AG09309 (cell line): ENCODE measurements at regions not wholly inside any gene's neighbourhood (a gene's known extent, or its start where the extent isn't known, plus 50 kb on each side); places are given as distances from the start of the nearest gene placed in this dataset.
A peak's percentile ranks its signal among the peaks of the same experiment; 100 is the strongest.

Experiments used
- DNase-seq: peaks from one replicate; pipeline ENCODE4 v3.0.0-alpha.2; 2010; ENCODE audit warnings: low read depth
- H3K4me3 ChIP-seq: 2 replicates; pipeline ENCODE4 v1.5.1; 2011; ENCODE audit warnings: mild to moderate bottlenecking, low read depth, low read length, moderate library complexity; ENCODE audit not compliant: control insufficient read depth
- CTCF ChIP-seq: IDR thresholded peaks from 2 replicates; pipeline ENCODE4 v1.5.1; 2011; ENCODE audit warnings: mild to moderate bottlenecking, low read depth, low read length, inconsistent platforms; ENCODE audit not compliant: insufficient read depth, control insufficient read depth; ENCODE audit errors: missing control alignments

DNA sequence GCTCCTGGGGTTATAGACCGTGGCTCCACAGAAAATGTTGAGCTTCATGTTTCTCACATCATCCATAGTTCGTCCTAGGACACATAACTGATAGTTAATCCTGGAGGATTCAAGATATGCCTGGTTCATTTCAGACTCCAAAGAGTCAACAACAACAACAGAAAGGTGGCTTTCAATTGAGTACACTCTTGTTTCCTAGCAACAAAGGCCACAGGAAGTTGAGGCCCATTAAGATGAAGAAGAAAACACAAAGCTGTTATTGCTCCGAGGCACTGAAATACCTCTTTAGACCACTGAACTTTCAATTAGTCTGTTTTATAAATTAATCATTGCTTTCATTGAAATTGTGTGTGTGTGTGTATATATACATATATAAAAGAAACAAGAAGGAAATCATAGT is 154.5 kb downstream of the YIPF5 start:
- H3K4me3 ChIP-seq, result no peak overlapping the region
- DNase-seq, result no peak
- TF ChIP-seq CTCF, result no peak

- DNase-seq, result no peak
Observed at GRCh38 chr5:144017119-144017518, 153.3 kb downstream of the YIPF5 start.

GRCh38 chr5:144017631-144018030 is 152.8 kb downstream of the YIPF5 start:
- no peak overlapping the region for H3K4me3 ChIP-seq
- DNase-seq, result no peak
- no peak for TF ChIP-seq CTCF

More at GRCh38 chr5:144017119-144017518, 153.3 kb downstream of the YIPF5 start:
- no peak overlapping the region for H3K4me3 ChIP-seq
- no peak for TF ChIP-seq CTCF

GRCh38 chr5:144024090-144024489 is 146.4 kb downstream of the YIPF5 start:
- no peak overlapping the region for H3K4me3 ChIP-seq
- no peak for TF ChIP-seq CTCF
- no peak for DNase-seq

DNA sequence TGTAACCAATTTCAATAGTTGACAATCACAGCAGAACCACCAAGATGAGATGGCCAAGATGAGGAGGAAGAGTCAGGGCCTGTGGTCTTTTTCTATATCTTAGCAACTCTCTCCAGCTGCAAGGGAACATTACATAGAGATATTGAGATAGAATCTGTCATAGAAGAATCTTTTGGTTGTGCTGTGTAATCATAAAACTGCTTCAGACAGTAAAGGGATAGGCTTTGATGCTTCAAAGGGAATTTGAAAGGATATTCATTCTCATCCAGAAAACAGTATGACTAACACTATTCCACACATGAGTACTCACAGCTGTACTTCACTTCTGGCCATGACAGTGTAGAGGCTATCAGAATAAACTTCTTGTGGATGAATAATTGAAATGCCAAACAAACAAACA is 145.9 kb downstream of the YIPF5 start:
- no peak for TF ChIP-seq CTCF
- no peak overlapping the region for H3K4me3 ChIP-seq
- DNase-seq, result no peak

DNA sequence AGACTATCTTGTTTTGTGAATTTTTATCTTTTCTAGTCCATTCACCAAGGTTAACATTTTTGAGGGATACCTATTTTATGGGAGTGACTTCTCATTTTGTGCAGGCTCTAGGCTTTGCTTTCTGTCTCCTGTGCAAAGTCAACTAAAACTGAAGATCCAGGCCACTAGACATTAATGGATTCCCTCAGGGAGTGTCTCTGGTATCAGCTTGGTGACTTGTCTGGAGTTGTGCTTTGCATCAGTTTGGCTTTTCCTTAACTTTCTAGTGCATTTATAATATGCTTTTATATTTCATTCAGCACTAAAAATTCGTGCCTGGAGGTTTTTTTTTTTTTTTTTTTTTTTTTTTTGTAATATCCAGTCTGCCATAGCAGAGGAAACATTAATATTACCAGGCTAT is 144.2 kb downstream of the YIPF5 start:
- H3K4me3 ChIP-seq, result no peak overlapping the region
- no peak for DNase-seq
- no peak for TF ChIP-seq CTCF

GRCh38 chr5:144028058-144028457 is 142.4 kb downstream of the YIPF5 start:
- no peak for TF ChIP-seq CTCF
- no peak overlapping the region; the same call in 1 of the 2 replicates for H3K4me3 ChIP-seq
- peak; percentile 59 for DNase-seq
